Large intestine (tissue), 3 donors: ENCODE measurements at regions not wholly inside any gene's neighbourhood (a gene's known extent, or its start where the extent isn't known, plus 50 kb on each side); places are given as distances from the start of the nearest gene placed in this dataset.
"Not testable (repeated sequence)": the region's sequence is repeated elsewhere in the genome, so short reads cannot be mapped to it uniquely, and the experiment has no call there.

Experiments used
- DNase-seq, 2 donors: peaks; one replicate each; pipeline versions ENCODE4 v3.0.0 to v3.0.0-alpha.2; 2013
- H3K27ac ChIP-seq: one replicate; pipeline ENCODE4 v1.5.1; 2013; ENCODE audit warnings: low read length
- H3K27me3 ChIP-seq: 2 replicates; pipeline ENCODE4 v1.6.1; 2013; ENCODE audit warnings: low read length; ENCODE audit not compliant: control insufficient read depth, insufficient read depth
- H3K36me3 ChIP-seq: 2 replicates; pipeline ENCODE4 v1.6.1; 2013; ENCODE audit warnings: low read length; ENCODE audit not compliant: control insufficient read depth, insufficient read depth
- H3K4me1 ChIP-seq: one replicate; pipeline ENCODE4 v1.6.1; 2013; ENCODE audit warnings: low read length; ENCODE audit not compliant: control insufficient read depth, insufficient read depth
- H3K4me3 ChIP-seq: one replicate; pipeline ENCODE4 v1.5.1; 2013; ENCODE audit warnings: low read length
- H3K9me3 ChIP-seq: one replicate; pipeline ENCODE4 v1.6.1; 2013; ENCODE audit warnings: mild to moderate bottlenecking, low read depth, low read length, moderate library complexity; ENCODE audit not compliant: control insufficient read depth
- WGBS: methylation state at CpG from one replicate; pipeline ENCODE4 v1.1.5; 2013; ENCODE audit warnings: low lambda C conversion rate; ENCODE audit not compliant: insufficient coverage; 5-methylcytosine and 5-hydroxymethylcytosine counted together

DNA sequence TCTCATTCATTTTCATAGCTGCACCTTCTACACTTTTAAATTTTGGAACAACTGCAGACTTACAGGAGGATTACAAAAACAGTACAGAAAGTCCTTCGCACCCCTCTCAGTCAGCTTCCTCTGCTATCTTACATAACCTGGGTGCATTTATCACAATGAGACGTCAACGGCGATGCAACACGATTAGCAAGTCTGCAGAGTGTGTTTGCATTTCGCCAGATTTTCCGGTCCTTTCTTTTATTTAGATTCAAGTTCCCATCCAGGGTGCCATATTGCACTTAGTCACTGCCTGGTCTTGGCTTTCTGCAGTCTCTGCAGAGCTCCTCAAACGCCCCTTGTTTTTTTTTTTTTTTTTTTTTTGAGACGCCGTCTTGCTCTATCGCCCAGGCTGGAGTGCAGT, 85.9 kb downstream of the ASMT start:
- no peak overlapping the region for H3K4me3 ChIP-seq
- H3K27ac ChIP-seq = no peak overlapping the region
- WGBS = 79% methylated on average over 3 of the region's 11 CpGs
- no peaks in the 10 kb centered on the region for H3K36me3 ChIP-seq
- DNase-seq = no peak
- H3K9me3 ChIP-seq = no peaks in the 10 kb centered on the region
- H3K4me1 ChIP-seq = no peaks in the 10 kb centered on the region
- H3K27me3 ChIP-seq = no peaks in the 10 kb centered on the region

DNA sequence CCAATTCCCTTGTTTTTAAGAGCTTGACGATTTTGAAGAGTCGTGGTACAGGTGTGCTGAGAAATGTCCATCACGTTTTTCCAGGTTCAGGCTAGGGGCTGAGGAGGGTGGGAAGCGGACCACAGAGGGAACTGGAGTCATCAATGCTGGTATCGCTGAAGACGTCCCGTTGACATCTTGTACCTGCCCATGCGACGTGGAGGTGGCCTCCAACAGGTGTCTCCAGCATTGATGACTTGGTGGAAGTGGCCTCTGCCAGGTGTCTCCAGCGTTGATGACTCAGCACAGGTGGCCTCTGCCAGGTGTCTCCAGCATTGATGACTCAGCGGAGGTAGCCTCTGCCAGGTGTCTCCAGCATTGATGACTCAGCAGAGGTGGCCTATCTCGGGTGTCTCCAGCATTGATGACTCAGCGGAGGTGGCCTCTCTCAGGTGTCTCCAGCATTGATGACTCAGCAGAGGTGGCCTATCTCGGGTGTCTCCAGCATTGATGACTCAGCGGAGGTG, 86.6 kb downstream of the ASMT start:
- not testable (repeated sequence) for H3K27ac ChIP-seq, DNase-seq
- WGBS = no CpG with 5 or more reads among the region's 15 CpGs

DNA sequence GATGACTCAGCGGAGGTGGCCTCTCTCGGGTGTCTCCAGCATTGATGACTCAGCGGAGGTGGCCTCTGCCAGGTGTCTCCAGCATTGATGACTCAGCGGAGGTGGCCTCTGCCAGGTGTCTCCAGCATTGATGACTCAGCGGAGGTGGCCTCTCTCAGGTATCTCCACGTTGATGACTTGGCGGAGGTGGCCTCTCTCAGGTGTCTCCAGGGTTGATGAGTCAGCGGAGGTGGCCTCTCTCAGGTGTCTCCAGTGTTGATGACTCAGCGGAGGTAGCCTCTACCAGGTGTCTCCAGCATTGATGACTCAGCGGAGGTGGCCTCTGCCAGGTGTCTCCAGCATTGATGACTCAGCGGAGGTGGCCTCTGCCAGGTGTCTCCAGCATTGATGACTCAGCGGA, 87.3 kb downstream of the ASMT start:
- H3K27ac ChIP-seq, H3K4me3 ChIP-seq, H3K27me3 ChIP-seq, H3K9me3 ChIP-seq, H3K36me3 ChIP-seq, H3K4me1 ChIP-seq, DNase-seq: not testable (repeated sequence)
- whole genome bisulfite sequencing = no CpG with 5 or more reads among the region's 12 CpGs

More for the DNA sequence above, 86.6 kb downstream of the ASMT start:
- not testable (repeated sequence) for H3K27me3 ChIP-seq, H3K4me1 ChIP-seq, H3K9me3 ChIP-seq, H3K4me3 ChIP-seq, H3K36me3 ChIP-seq

DNA sequence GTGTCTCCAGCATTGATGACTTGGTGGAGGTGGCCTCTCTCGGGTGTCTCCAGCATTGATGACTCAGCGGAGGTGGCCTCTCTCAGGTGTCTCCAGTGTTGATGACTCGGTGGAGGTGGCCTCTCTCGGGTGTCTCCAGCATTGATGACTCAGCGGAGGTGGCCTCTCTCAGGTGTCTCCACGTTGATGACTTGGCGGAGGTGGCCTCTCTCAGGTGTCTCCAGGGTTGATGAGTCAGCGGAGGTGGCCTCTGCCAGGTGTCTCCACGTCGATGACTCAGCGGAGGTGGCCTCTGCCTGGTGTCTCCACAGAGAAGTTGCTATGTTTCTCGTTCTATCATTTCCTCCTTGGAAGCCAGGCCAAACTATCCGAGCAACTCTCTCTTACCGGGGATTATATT, 87.7 kb downstream of the ASMT start:
- WGBS = no CpG with 5 or more reads among the region's 14 CpGs
- not testable (repeated sequence) for H3K27ac ChIP-seq, H3K4me3 ChIP-seq, H3K36me3 ChIP-seq, H3K27me3 ChIP-seq, DNase-seq, H3K4me1 ChIP-seq, H3K9me3 ChIP-seq

DNA sequence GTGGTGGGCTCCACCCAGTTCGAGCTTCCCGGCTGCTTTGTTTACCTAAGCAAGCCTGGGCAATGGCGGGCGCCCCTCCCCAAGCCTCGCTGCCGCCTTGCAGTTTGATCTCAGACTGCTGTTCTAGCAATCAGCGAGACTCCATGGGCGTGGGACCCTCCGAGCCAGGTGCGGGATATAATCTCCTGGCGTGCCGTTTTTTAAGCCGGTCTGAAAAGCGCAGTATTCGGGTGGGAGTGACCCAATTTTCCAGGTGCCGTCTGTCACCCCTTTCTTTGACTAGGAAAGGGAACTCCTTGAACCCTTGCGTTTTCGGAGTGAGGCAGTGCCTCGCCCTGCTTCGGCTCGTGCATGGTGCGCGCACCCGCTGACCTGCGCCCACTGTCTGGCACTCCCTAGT, 94.4 kb downstream of the ASMT start:
- H3K4me1 ChIP-seq, H3K4me3 ChIP-seq, H3K9me3 ChIP-seq, DNase-seq, H3K27ac ChIP-seq, H3K36me3 ChIP-seq, H3K27me3 ChIP-seq: not testable (repeated sequence)
- WGBS = no CpG with 5 or more reads among the region's 25 CpGs

DNA sequence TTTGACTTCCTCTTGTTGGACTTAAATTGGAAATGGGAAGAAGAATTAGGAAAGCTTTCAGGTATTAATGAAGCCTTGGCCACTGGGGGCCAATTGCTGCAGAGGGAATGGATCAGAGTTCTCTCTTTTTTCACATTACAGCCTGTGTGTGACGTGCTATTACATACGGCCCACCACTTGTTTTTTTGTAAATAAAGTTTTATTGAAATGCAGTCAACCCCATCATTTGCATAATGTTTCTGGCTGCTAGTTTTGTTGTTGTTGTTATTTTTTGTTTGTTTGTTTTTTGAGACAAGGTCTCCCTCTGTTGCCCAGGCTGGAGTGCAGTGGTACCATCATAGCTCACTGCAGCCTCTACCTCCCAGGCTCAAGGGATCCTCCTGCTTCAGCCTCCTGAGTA, 98.4 kb downstream of the ASMT start:
- Histone ChIP-seq H3K9me3 (no peaks in the 10 kb centered on the region), H3K36me3 (no peaks in the 10 kb centered on the region), H3K4me3 (no peak overlapping the region), H3K27me3 (no peaks in the 10 kb centered on the region), H3K4me1 (no peaks in the 10 kb centered on the region), H3K27ac (no peak overlapping the region)
- DNase-seq = no peak
- no CpG with 5 or more reads among the region's 2 CpGs for WGBS

DNA sequence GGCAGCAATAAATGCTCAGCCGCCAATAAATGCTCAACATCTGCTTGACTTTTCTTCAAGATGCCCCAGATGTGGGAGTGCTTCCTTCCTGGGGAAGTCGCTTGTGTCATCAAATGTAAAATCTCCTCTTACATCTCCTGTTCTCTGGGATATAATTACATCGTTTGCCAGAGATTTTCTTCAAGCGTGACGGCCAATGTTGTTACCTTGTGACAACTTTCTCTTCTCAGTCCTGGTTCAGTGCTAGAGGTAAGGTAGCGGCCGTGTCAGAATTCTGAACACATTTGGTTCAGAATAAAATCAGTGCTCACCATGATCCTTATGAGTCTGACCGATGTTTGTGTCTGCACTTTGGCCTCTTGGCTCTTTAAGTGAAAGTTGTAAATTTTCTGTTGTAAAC, 102.5 kb downstream of the ASMT start:
- no peaks in the 10 kb centered on the region for H3K36me3 ChIP-seq
- no peaks in the 10 kb centered on the region for H3K9me3 ChIP-seq
- H3K4me3 ChIP-seq = no peak overlapping the region
- DNase-seq = no peak
- H3K27me3 ChIP-seq = no peaks in the 10 kb centered on the region
- H3K4me1 ChIP-seq = no peaks in the 10 kb centered on the region
- WGBS = no CpG with 5 or more reads among the region's 8 CpGs
- H3K27ac ChIP-seq = no peak overlapping the region

DNA sequence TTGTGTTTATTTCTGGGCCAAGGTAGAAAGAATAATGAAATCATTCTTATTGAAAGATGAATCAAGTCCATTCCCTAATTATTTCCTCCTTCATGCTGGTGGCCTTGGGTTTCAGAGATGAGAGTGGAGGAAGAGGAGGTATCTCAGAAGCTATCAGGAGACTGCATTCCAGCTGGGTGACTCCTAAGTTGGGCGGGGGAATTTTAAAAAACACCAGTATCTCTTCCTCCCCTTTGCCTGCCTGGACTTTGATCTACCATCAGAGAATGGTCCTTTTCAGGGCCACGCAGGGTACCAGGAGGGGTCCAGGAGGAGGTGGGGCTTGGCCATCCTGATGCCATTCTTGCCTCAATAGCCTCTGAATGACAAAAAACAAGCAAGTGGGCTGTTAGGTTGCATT, 104.4 kb downstream of the ASMT start:
- Histone ChIP-seq H3K27ac (no peak overlapping the region), H3K9me3 (no peaks in the 10 kb centered on the region)
- no CpG with 5 or more reads among the region's 2 CpGs for WGBS

DNA sequence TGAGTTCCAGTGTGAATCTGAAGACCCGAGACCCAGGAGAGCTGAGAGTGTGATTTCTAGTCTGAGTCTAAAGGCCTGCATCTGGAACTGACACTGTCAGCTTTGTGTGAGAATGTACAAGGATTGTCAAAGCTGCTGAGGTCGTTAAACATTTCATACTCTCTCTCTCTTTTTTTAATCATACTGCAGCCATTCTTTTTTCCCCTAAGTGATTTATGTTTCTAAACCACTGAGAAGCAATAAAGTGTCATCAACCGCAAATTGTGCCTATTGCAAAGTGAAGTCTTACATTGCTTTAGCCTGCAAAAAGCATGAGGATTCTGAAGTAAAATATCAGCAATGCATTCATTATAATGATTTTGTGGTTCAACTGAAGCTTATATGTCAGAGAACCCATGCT, 106.0 kb downstream of the ASMT start:
- H3K27me3 ChIP-seq = no peaks in the 10 kb centered on the region
- H3K27ac ChIP-seq = no peak overlapping the region
- no peaks in the 10 kb centered on the region for H3K9me3 ChIP-seq
- 80% methylated on average over 1 of the region's 3 CpGs for WGBS
- no peak overlapping the region for H3K4me3 ChIP-seq
- no peaks in the 10 kb centered on the region for H3K4me1 ChIP-seq
- DNase-seq = no peak
- no peaks in the 10 kb centered on the region for H3K36me3 ChIP-seq

More for the DNA sequence above, 104.4 kb downstream of the ASMT start:
- no peak for DNase-seq
- no peaks in the 10 kb centered on the region for H3K4me1 ChIP-seq
- no peak overlapping the region for H3K4me3 ChIP-seq
- no peaks in the 10 kb centered on the region for H3K27me3 ChIP-seq
- no peaks in the 10 kb centered on the region for H3K36me3 ChIP-seq

DNA sequence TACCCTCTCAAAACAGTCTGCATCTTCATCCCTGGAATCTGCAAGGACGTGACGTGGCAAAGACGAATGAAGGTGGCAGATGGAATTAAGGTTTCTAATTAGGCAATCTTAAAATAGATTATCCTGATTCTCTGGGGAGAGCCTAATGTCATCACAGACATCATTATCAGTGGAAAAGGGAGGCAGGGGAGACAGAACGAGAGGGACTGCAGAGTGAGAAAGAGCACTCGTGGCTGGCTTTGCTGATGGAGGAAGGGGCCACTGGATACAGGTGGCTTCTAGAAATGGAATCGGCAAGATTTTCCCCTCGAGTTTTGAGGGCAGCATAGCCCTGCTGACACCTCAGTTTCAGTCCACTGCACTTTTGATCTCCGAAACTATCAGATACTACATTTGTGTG, 110.6 kb downstream of the ASMT start:
- Histone ChIP-seq H3K27me3 (no peaks in the 10 kb centered on the region), H3K36me3 (no peaks in the 10 kb centered on the region), H3K4me3 (no peak overlapping the region), H3K27ac (no peak overlapping the region), H3K4me1 (no peaks in the 10 kb centered on the region), H3K9me3 (no peaks in the 10 kb centered on the region)
- 60% methylated on average over 1 of the region's 8 CpGs for WGBS
- no peak for DNase-seq

DNA sequence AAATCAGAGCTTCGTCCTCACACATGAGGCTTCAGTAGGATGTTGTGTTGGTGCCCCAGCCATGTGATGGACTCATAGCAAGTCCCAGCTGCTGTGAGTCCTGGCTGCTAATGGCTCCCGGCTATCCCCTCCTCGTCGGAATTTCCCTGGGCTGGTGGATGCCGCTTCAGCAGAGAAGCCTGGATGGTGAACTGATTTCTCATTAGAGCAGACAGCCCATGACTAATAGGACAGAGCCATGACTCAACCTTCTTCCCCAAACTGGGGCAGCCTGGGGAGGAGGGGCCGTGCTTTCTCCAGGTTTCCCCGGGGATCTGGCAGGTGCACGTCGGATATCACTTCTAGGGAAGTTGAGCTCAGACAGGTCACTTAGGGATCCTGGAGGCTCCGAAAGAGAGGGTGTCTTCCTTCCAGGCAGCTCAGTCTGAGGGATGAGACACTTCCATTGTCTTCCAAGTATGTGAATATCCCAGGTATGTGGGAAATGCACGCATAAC, 112.7 kb downstream of the ASMT start:
- Histone ChIP-seq H3K9me3 (no peaks in the 10 kb centered on the region), H3K36me3 (no peaks in the 10 kb centered on the region), H3K27ac (no peak overlapping the region), H3K27me3 (no peaks in the 10 kb centered on the region), H3K4me3 (no peak overlapping the region), H3K4me1 (no peaks in the 10 kb centered on the region)
- DNase-seq = no peak
- no CpG with 5 or more reads among the region's 11 CpGs for WGBS
